ENCODE measurements at regions not wholly inside any gene's neighbourhood (a gene's known extent, or its start where the extent isn't known, plus 50 kb on each side); places are given as distances from the start of the nearest gene placed in this dataset.

- no peak for TF ChIP-seq POLR2AphosphoS5 (IDR thresholded peaks at IDR 0.05; ENCODE audit: low read depth)
- no peak for TF ChIP-seq CTCF (conservative IDR thresholded peaks at IDR 0.05; ENCODE audit: low read depth in 2 of 2)
- no peak for TF ChIP-seq EZH2 (IDR thresholded peaks at IDR 0.05; ENCODE audit: low read depth, unreplicated experiment)
- no peak for TF ChIP-seq NANOG (IDR thresholded peaks at IDR 0.05; ENCODE audit: borderline replicate concordance)
- no peak for TF ChIP-seq JUNB (IDR thresholded peaks at IDR 0.05; ENCODE audit: unreplicated experiment)
- TF ChIP-seq ZNF114 (CRISPR knock-in tag; IDR thresholded peaks at IDR 0.05) = no peak
- no peak for TF ChIP-seq CREB1 (CRISPR knock-in tag; IDR thresholded peaks at IDR 0.05; ENCODE audit: low read depth)
- TF ChIP-seq REST (IDR thresholded peaks at IDR 0.05; ENCODE audit: unreplicated experiment) = no peak
- no peak for TF ChIP-seq EZH2phosphoT487 (IDR thresholded peaks at IDR 0.05; ENCODE audit: unreplicated experiment)
- no peak for TF ChIP-seq STAT1 (IDR thresholded peaks at IDR 0.05; ENCODE audit: unreplicated experiment)
- no peak for TF ChIP-seq ETS1 (IDR thresholded peaks at IDR 0.05)
- no peak for TF ChIP-seq ZNF331 (CRISPR knock-in tag; IDR thresholded peaks at IDR 0.05; ENCODE audit: low read depth)
Measured at GRCh38 chr6:113629256-113629655, 227.9 kb upstream of the MARCKS start.
